ENCODE measurements at regions not wholly inside any gene's neighbourhood (a gene's known extent, or its start where the extent isn't known, plus 50 kb on each side); places are given as distances from the start of the nearest gene placed in this dataset.
"Not testable (repeated sequence)": the region's sequence is repeated elsewhere in the genome, so short reads cannot be mapped to it uniquely, and the experiment has no call there.

DNA sequence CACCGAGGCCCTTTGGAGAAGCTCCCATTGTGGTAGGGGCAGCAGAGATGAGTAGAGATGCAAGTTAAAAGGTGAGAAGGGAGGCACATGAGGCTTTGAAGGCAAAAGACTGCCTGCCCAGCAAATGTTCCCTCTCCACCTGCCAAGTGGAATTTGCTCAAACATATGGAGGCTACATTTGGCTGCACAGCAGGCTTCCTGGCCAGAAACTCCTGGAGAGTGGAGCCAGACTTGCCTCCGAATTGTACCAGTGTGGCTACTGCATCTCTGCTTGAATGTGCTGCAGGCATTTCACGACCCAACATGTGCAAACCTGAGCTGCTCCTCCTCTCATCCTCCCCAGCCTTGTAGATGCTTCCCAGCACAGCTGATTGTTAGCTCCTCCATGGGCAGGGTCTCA is 229.2 kb downstream of the ZNF621 start:
- H3K4me3 ChIP-seq (ENCODE audit: low read length), result no peak overlapping the region
- no peaks in the 10 kb centered on the region for H3K27me3 ChIP-seq (ENCODE audit: control insufficient read depth, insufficient read depth, low read length)
- no peak for TF ChIP-seq CTCF (IDR thresholded peaks at IDR 0.05)
- Mint-ChIP-seq H3K9me3 (no peaks in the 10 kb centered on the region), H3K36me3 (no peaks in the 10 kb centered on the region), H3K27me3 (ENCODE audit: low read depth in 2 of 2) (peaks cover 0 to 3% of the 10 kb centered on the region in 2 donors), H3K27ac (no peak overlapping the region), H3K4me1 (no peaks in the 10 kb centered on the region), H3K4me3 (no peak overlapping the region)
- ATAC-seq, result no peak
- 69% methylated on average over 2 of the region's 3 CpGs for WGBS (ENCODE audit: insufficient coverage)
- intact Hi-C loops (cut with micrococcal nuclease), result no loop called here
- H3K27ac ChIP-seq (ENCODE audit: low read length), result no peak overlapping the region
- H3K36me3 ChIP-seq (ENCODE audit: control insufficient read depth, insufficient read depth, low read length), result no peaks in the 10 kb centered on the region
- DNase-seq, result no peak
- H3K4me1 ChIP-seq (ENCODE audit: control insufficient read depth, insufficient read depth, low read length), result no peaks in the 10 kb centered on the region
- no peaks in the 10 kb centered on the region for H3K9me3 ChIP-seq (ENCODE audit: control insufficient read depth, insufficient read depth, low read length)

DNA sequence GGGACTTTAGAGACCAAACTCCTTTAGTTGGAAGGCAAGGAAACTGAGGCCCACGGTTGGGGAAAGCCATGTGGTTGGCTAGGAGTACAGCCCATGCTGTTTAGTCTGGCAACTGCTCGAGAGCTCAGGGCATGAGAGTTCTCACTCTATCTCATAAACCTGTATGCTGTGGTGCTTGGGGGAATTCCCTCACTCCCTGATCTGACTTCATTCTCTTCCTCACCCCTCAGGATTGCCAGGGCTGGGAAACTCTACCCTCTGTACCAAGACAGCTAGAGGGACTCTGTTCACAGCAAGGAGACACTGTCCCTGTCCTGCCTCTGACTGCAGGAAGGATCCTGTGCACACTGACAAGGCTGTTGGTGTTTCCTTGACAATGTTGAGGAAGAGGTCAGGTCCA is 230.2 kb downstream of the ZNF621 start:
- H3K36me3 Mint-ChIP-seq, result no peaks in the 10 kb centered on the region
- no peak overlapping the region for H3K27ac Mint-ChIP-seq
- TF ChIP-seq CTCF (IDR thresholded peaks at IDR 0.05), result no peak
- peaks cover 0 to 5% of the 10 kb centered on the region in 2 donors for H3K27me3 Mint-ChIP-seq (ENCODE audit: low read depth in 2 of 2)
- Histone ChIP-seq H3K9me3 (ENCODE audit: control insufficient read depth, insufficient read depth, low read length) (no peaks in the 10 kb centered on the region), H3K36me3 (ENCODE audit: control insufficient read depth, insufficient read depth, low read length) (no peaks in the 10 kb centered on the region), H3K27me3 (ENCODE audit: control insufficient read depth, insufficient read depth, low read length) (no peaks in the 10 kb centered on the region), H3K27ac (ENCODE audit: low read length) (no peak overlapping the region), H3K4me1 (ENCODE audit: control insufficient read depth, insufficient read depth, low read length) (no peaks in the 10 kb centered on the region), H3K4me3 (ENCODE audit: low read length) (no peak overlapping the region)
- ATAC-seq (no peak), DNase-seq (no peak)
- H3K4me1 Mint-ChIP-seq, result no peaks in the 10 kb centered on the region
- intact Hi-C loops (cut with micrococcal nuclease), result no loop called here
- peaks cover 0 to 2% of the 10 kb centered on the region in 2 donors for H3K9me3 Mint-ChIP-seq
- no peak overlapping the region for H3K4me3 Mint-ChIP-seq
- WGBS (ENCODE audit: insufficient coverage), result 71% methylated on average over 2 of the region's 2 CpGs

GRCh38 chr3:40756500-40756899 is 231.7 kb downstream of the ZNF621 start:
- WGBS (ENCODE audit: insufficient coverage), result 90% methylated on average over 1 of the region's 1 CpG
- Mint-ChIP-seq H3K27me3 (ENCODE audit: low read depth in 2 of 2) (peaks cover 6 to 9% of the 10 kb centered on the region in 2 donors), H3K36me3 (no peaks in the 10 kb centered on the region), H3K9me3 (peaks cover 0 to 3% of the 10 kb centered on the region in 2 donors), H3K4me3 (no peak overlapping the region), H3K27ac (no peak overlapping the region), H3K4me1 (no peaks in the 10 kb centered on the region)
- H3K9me3 ChIP-seq (ENCODE audit: control insufficient read depth, insufficient read depth, low read length), result no peaks in the 10 kb centered on the region
- H3K27me3 ChIP-seq (ENCODE audit: control insufficient read depth, insufficient read depth, low read length), result no peaks in the 10 kb centered on the region
- H3K36me3 ChIP-seq (ENCODE audit: control insufficient read depth, insufficient read depth, low read length), result no peaks in the 10 kb centered on the region
- no peak overlapping the region for H3K4me3 ChIP-seq (ENCODE audit: low read length)
- no peaks in the 10 kb centered on the region for H3K4me1 ChIP-seq (ENCODE audit: control insufficient read depth, insufficient read depth, low read length)
- no peak for TF ChIP-seq CTCF (IDR thresholded peaks at IDR 0.05)
- no peak for ATAC-seq
- H3K27ac ChIP-seq (ENCODE audit: low read length), result no peak overlapping the region
- intact Hi-C loops (cut with micrococcal nuclease), result no loop called here
- no peak for DNase-seq

DNA sequence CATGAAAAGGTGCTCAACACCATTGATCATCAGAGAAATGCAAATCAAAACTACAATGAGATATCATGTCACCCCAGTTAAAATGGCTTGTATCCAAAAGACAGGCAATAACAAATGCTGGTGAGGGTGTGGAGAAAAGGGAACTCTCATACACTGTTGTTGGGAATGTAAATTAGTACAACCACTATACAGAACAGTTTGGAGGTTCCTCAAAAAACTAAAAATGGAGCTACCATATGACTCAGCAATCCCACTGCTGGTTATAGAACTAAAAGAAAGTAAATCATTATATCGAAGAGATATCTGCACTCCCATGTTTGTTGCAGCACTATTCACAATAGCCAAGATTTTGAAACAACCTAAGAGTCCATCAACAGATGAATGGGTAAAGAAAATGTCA is 238.0 kb downstream of the ZNF621 start:
- DNase-seq; H3K36me3 ChIP-seq (ENCODE audit: control insufficient read depth, insufficient read depth, low read length); H3K27me3 Mint-ChIP-seq (ENCODE audit: low read depth in 2 of 2); H3K4me3 ChIP-seq (ENCODE audit: low read length); ATAC-seq; H3K27ac Mint-ChIP-seq; H3K4me1 ChIP-seq (ENCODE audit: control insufficient read depth, insufficient read depth, low read length); intact Hi-C loops (cut with micrococcal nuclease); H3K9me3 Mint-ChIP-seq; H3K27ac ChIP-seq (ENCODE audit: low read length); H3K36me3 Mint-ChIP-seq; H3K4me1 Mint-ChIP-seq; H3K27me3 ChIP-seq (ENCODE audit: control insufficient read depth, insufficient read depth, low read length); H3K9me3 ChIP-seq (ENCODE audit: control insufficient read depth, insufficient read depth, low read length); H3K4me3 Mint-ChIP-seq: not testable (repeated sequence)
- no CpG with 5 or more reads among the region's 1 CpG for WGBS (ENCODE audit: insufficient coverage)

Data from natural killer cell (primary cell).